Activated CD8-positive, alpha-beta T cell treated with anti-CD3 and anti-CD28 coated beads for 36 hours (primary cell): ENCODE measurements at regions not wholly inside any gene's neighbourhood (a gene's known extent, or its start where the extent isn't known, plus 50 kb on each side); places are given as distances from the start of the nearest gene placed in this dataset.

Source experiments
- ATAC-seq: fragments of 200-7000 bp; cut with Tn5 transposase; one replicate; pipeline ENCODE4 v1.10.0; 2021; ENCODE audit warnings: mild to moderate bottlenecking, moderate library complexity
- CTCF ChIA-PET: fragments of 350-600 bp; sonication (Branson Sonifier 250); formaldehyde crosslinking; loops from one replicate; lab custom pipeline; 2021; ENCODE audit warnings: antibody characterized with exemption; lab: Charles Lee
- POLR2A ChIA-PET: fragments of 350-600 bp; sonication (Branson Sonifier 250); formaldehyde crosslinking; loops from one replicate; lab custom pipeline; 2021; ENCODE audit warnings: antibody characterized with exemption; lab: Charles Lee
- DNase-seq: peaks from one replicate; pipeline ENCODE4 v3.0.0-alpha.2; 2020
- H3K27ac Mint-ChIP-seq: one replicate; pipeline ENCODE4 v1.8.0; 2021; ENCODE audit warnings: mild to moderate bottlenecking, mixed read lengths
- H3K27me3 Mint-ChIP-seq: one replicate; pipeline ENCODE4 v1.8.0; 2021; ENCODE audit warnings: mixed read lengths
- H3K36me3 Mint-ChIP-seq: one replicate; pipeline ENCODE4 v1.8.0; 2021; ENCODE audit warnings: low read depth, mixed read lengths
- H3K4me1 Mint-ChIP-seq: one replicate; pipeline ENCODE4 v1.8.0; 2021; ENCODE audit warnings: low read depth, mixed read lengths
- H3K4me3 Mint-ChIP-seq: one replicate; pipeline ENCODE4 v1.8.0; 2021; ENCODE audit warnings: mild to moderate bottlenecking, moderate library complexity, mixed read lengths
- H3K9me3 Mint-ChIP-seq: one replicate; pipeline ENCODE4 v1.8.0; 2021; ENCODE audit warnings: mixed read lengths
- CTCF ChIP-seq: fragments of 200-600 bp; IDR thresholded peaks from one replicate; pipeline ENCODE4 v1.8.0; 2022; ENCODE audit warnings: antibody characterized with exemption, mild to moderate bottlenecking
- intact Hi-C: fragments of 100-400 bp; cut with micrococcal nuclease; formaldehyde crosslinking; loops from one replicate; pipeline ENCODE4 v1.10.0; 2022

GRCh38 chr14:95408731-95409476, 89.2 kb upstream of the CLMN start:
- Mint-ChIP-seq H3K4me1 (no peaks in the 10 kb centered on the region), H3K27ac (no peak overlapping the region), H3K27me3 (no peaks in the 10 kb centered on the region), H3K9me3 (no peaks in the 10 kb centered on the region), H3K36me3 (peaks cover 1% of the 10 kb centered on the region), H3K4me3 (no peak overlapping the region)
- no peak for DNase-seq
- intact Hi-C loops = no loop called here
- ChIA-PET CTCF (no interaction called here), POLR2A (no interaction called here)
- TF ChIP-seq CTCF = no peak
- ATAC-seq = no peak

GRCh38 chr14:95407354-95407753, 87.6 kb upstream of the CLMN start:
- no peaks in the 10 kb centered on the region for H3K4me1 Mint-ChIP-seq
- POLR2A ChIA-PET = no interaction called here
- no peaks in the 10 kb centered on the region for H3K9me3 Mint-ChIP-seq
- CTCF ChIA-PET = no interaction called here
- H3K36me3 Mint-ChIP-seq = no peaks in the 10 kb centered on the region
- no peaks in the 10 kb centered on the region for H3K27me3 Mint-ChIP-seq
- DNase-seq (no peak), ATAC-seq (no peak)
- intact Hi-C loops = no loop called here
- TF ChIP-seq CTCF = no peak
- no peak overlapping the region for H3K4me3 Mint-ChIP-seq
- no peak overlapping the region for H3K27ac Mint-ChIP-seq

GRCh38 chr14:95406756-95407277, 87.1 kb upstream of the CLMN start:
- H3K4me3 Mint-ChIP-seq = no peak overlapping the region
- no peak for ATAC-seq
- intact Hi-C loops = no loop called here

GRCh38 chr14:95404583-95404982, 84.9 kb upstream of the CLMN start:
- no peaks in the 10 kb centered on the region for H3K4me1 Mint-ChIP-seq
- ATAC-seq = no peak
- no peak overlapping the region for H3K27ac Mint-ChIP-seq
- H3K4me3 Mint-ChIP-seq = no peak overlapping the region
- H3K36me3 Mint-ChIP-seq = no peaks in the 10 kb centered on the region
- ChIA-PET POLR2A (no interaction called here), CTCF (no interaction called here)
- H3K27me3 Mint-ChIP-seq = no peaks in the 10 kb centered on the region
- DNase-seq = no peak
- H3K9me3 Mint-ChIP-seq = no peaks in the 10 kb centered on the region
- no peak for TF ChIP-seq CTCF
- intact Hi-C loops = no loop called here

More at GRCh38 chr14:95406756-95407277, 87.1 kb upstream of the CLMN start:
- H3K27ac Mint-ChIP-seq = no peak overlapping the region
- no peaks in the 10 kb centered on the region for H3K4me1 Mint-ChIP-seq
- TF ChIP-seq CTCF = no peak
- DNase-seq = no peak
- ChIA-PET CTCF (no interaction called here), POLR2A (no interaction called here)
- H3K36me3 Mint-ChIP-seq = no peaks in the 10 kb centered on the region
- no peaks in the 10 kb centered on the region for H3K9me3 Mint-ChIP-seq
- H3K27me3 Mint-ChIP-seq = no peaks in the 10 kb centered on the region

GRCh38 chr14:95402578-95402977, 82.9 kb upstream of the CLMN start:
- H3K36me3 Mint-ChIP-seq = no peaks in the 10 kb centered on the region
- ChIA-PET POLR2A (no interaction called here), CTCF (no interaction called here)
- H3K27me3 Mint-ChIP-seq = no peaks in the 10 kb centered on the region
- no peak overlapping the region for H3K4me3 Mint-ChIP-seq
- H3K27ac Mint-ChIP-seq = no peak overlapping the region
- no peaks in the 10 kb centered on the region for H3K4me1 Mint-ChIP-seq
- intact Hi-C loops = no loop called here
- ATAC-seq = no peak
- TF ChIP-seq CTCF = no peak
- DNase-seq = no peak
- H3K9me3 Mint-ChIP-seq = no peaks in the 10 kb centered on the region
